ENCODE measurements at regions not wholly inside any gene's neighbourhood (a gene's known extent, or its start where the extent isn't known, plus 50 kb on each side); places are given as distances from the start of the nearest gene placed in this dataset.
"Not testable (repeated sequence)": the region's sequence is repeated elsewhere in the genome, so short reads cannot be mapped to it uniquely, and the experiment has no call there.

- DNase-seq: peak; percentile 35
Measured at GRCh38 chr9:75197561-75197960, 109.2 kb downstream of the OSTF1 start.

DNA sequence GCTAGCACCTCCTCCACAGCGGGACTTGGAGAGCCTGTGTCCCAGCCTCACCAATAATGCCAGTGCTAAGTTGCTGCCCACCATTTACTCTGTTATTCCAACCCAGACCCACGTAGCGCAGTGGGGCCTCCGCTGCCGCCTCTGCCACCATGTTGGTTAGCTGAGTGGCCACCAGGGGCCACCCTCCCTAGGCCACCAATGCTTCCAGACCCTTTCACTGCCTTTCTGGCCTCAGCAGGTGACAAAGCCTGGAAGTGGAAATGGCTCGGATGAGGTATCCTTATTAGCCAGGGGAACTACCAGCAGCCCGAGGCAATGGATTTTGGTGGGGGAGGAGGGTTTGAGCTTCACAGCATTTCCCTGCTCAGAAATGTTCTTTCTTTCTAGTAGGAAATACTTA is 110.1 kb downstream of the OSTF1 start:
- DNase-seq: no peak

- peak; percentile 67 for DNase-seq
Measured at GRCh38 chr9:75200892-75201470, 112.7 kb downstream of the OSTF1 start.

- DNase-seq: no peak
Measured at GRCh38 chr9:75201480-75202209, 113.3 kb downstream of the OSTF1 start.

DNA sequence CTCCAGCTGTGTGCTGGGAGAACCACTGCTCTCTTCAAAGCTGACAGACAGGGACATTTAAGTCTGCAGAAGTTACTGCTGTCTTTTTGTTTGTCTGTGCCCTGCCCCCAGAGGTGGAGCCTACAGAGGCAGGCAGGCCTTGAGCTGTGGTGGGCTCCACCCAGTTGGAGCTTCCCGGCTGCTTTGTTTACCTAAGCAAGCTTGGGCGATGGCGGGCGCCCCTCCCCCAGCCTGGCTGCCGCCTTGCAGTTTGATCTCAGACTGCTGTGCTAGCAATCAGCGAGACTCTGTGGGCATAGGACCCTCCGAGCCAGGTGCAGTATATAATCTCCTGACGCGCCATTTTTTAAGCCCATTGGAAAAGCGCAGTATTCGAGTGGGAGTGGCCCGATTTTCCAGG is 119.7 kb downstream of the OSTF1 start:
- not testable (repeated sequence) for DNase-seq

DNA sequence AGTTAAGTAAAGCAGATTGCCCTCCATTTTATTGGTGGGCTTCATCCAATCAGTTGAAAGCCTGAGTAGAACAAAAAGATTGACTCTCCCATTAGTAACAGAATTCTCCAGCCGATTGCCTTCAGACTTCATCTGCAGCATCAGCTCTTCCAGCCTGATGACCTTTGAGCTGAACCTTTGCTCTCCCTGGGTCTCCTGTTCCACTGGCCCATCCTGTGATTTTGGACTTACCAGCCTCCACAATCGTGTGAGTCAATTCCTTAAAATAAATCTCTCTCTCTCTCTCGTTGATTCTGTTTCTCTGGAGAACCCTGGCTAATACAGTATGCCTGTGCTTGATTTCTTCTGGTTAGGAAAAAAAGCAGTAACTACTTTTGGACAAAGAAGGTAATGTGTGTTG is 121.9 kb downstream of the OSTF1 start:
- no peak for DNase-seq

- DNase-seq: no peak
Measured at GRCh38 chr9:75213765-75214164, 125.5 kb downstream of the OSTF1 start.

DNA sequence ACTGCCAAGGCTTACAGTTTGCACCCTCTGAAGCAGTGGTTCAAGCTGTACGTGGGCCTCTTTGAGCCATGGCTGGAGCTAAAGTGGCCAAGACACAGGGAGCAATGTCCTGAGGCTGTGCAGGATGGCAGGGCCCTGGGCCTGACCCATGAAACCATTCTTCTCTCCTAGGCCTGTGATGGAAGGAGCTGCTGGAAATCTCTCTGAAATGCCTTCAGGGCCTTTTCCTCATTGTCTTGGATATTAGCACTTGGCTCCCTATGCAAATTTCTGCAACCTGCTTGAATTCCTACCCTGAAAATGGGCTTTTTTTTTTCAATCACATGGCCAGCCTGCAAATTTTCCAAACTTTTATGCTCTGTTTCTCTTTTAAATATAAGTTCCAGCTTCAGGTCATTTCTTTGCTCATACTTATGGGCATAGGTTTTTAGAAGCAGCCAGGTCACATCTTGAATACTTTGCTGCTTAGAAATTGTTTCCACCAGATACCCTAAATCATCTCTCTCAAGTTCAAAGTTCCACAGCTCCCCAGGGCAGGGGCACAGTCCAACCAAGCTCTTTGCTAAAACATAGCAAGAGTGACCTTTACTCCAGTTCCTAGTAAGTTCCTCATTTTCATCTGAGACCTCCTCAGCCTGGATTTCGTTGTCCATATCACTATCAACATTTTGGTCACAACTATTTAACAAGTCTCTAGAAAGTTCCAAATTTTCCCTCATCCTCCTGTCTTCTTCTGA is 138.3 kb downstream of the OSTF1 start:
- no peak for DNase-seq

GRCh38 chr9:75228893-75229292 is 140.6 kb downstream of the OSTF1 start:
- no peak for DNase-seq

- no peak for DNase-seq
Measured at GRCh38 chr9:75229605-75230332, 141.5 kb downstream of the OSTF1 start.

- no peak for DNase-seq
Measured at GRCh38 chr9:75230469-75230868, 142.2 kb downstream of the OSTF1 start.

DNA sequence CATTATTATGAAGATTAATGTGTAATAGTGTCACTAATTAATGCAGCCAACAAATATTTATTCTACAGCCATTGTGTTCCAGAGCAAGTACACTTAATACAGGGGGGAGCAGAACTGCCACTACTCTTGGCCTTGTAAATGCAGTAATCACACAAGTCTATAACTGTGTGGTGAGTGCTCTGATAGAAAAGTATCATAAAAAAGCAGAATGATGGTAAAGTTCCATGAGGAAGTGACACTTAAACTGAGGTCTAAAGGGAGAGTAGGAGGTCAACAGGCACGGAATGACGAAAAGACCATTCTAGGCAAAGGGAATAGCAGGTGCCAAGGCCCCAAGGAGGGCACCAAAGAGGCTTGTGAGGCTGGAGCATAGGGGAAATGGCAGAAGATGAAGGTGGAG is 142.9 kb downstream of the OSTF1 start:
- DNase-seq: no peak

GRCh38 chr9:75233011-75233410 is 144.7 kb downstream of the OSTF1 start:
- DNase-seq: no peak

DNA sequence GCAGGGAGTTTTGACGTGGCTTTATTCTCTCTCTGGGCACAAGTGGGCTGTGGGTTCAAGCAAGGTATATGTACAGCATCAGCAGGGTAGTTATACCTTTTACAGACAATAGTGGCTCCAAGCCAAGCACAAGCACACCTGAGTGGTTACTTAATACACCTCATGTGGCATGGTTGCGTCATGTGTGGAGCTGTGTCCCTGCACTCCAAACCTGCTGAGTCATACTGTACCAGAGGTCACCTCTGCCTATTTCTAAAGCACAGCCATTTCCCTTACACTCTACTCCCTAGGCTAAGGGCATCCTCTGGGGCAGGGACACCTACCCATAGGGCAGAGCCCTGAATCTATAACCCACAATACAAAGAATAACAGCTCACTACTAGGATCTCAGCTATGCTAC is 147.3 kb downstream of the OSTF1 start:
- no peak for DNase-seq

DNA sequence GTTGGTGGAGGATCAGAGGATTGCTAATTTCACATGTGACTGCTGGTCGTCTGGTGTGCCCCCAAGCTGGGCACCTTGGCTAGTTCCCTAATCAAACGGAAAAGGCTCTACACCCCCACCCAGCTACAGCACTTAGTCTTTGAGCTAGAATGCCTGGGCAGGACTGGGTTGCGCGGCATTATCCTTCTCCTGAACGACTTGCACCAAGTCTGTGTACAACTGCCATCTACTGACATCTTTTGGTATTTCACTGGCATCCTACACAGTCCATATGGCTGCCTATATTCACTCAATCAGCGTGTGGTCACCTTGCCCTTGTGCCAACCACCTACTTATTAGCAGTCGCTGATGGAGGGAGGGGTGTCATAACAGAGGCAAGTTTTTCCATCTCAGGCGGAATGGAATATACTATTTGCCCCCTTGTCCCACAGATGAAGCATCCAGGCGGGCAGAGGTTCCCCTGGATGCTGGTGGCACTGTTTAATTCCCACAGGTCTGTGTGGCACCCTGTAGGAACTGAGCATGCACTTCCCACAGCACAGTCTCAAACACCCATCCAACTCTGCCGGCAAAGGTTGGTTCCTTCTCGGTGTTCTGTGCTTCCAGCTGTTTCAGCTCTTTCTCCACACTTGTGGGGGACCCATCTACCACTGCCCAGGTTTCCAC is 150.1 kb downstream of the OSTF1 start:
- DNase-seq: peak; percentile 63

GRCh38 chr9:75239176-75239575 is 150.9 kb downstream of the OSTF1 start:
- no peak for DNase-seq

- no peak for DNase-seq
Measured at GRCh38 chr9:75242426-75242825, 154.1 kb downstream of the OSTF1 start.

DNA sequence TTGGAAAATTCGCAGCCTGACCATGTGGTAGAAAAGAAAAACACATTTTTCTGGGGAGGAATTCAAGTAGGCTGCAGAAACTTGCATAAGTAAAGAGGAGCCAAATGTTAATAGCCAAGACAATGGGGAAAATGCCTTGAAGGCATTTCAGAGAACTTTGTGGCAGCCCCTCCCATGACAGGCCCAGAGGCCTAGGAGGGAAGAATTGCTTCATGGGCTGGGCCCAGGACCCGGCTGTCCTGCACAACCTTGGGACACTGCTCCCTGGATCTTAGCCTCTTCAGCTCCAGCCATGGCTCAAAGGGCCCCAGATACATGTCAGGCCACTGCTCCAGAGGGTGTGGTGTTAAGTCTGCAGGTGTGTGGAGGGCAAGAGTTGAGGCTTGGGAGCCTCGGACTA is 158.6 kb downstream of the OSTF1 start:
- no peak for DNase-seq

- DNase-seq: peak; percentile 64
Measured at GRCh38 chr9:75265525-75265972, 177.2 kb downstream of the OSTF1 start.

GRCh38 chr9:75269197-75269596 is 180.9 kb downstream of the OSTF1 start:
- DNase-seq: no peak

DNA sequence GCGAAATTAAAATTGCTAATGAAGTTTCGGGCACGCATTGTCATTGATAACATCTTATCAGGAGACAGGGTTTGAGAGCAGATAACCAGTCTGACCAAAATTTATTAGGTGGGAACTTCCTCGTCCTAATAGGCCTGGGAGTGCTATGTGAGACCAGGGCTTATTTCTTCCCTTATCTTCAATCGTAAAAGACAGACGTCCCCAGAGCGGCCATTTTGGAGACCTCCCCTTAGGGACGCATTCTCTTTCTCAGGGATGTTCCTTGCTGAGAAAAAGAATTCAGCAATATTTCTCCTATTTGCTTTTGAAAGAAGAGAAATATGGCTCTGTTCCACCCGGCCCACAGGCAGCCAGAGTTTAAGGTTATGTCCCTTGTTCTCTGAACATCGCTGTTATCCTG is 184.7 kb downstream of the OSTF1 start:
- not testable (repeated sequence) for DNase-seq

- no peak for DNase-seq
Measured at GRCh38 chr9:75274781-75275180, 186.5 kb downstream of the OSTF1 start.

DNA sequence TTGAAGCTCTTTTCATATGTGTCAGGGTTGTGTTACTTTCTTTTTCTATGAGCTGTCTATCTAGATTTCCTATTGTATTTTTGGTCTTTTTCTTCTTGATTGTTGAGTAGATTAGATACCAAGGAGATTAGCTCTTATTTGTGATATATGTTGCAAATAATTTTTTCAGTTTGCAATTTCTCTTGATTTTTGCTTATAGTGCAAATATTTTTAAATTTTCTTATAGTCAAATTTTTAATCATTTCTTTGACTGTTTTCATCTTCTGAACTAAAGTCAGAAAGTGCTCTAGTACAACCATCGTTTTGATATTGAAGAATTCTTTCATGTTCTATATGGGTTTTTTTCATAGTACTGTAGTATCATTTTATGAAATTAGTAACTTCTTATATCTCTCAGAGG is 193.7 kb downstream of the OSTF1 start:
- no peak for DNase-seq
